ENCODE measurements at regions not wholly inside any gene's neighbourhood (a gene's known extent, or its start where the extent isn't known, plus 50 kb on each side); places are given as distances from the start of the nearest gene placed in this dataset.

GRCh38 chr10:108411894-108412293 is 1247.4 kb upstream of the SORCS1 start:
- H4K20me1 ChIP-seq (ENCODE audit: control insufficient read depth, extremely low read depth, insufficient read depth, low read length), result no peaks in the 10 kb centered on the region
- no peaks in the 10 kb centered on the region for H3K4me1 ChIP-seq (ENCODE audit: control insufficient read depth, extremely low read depth, insufficient read depth, low read length)
- H3K9me3 ChIP-seq (ENCODE audit: control insufficient read depth, insufficient read depth, low read depth, low read length), result no peaks in the 10 kb centered on the region
- no peak overlapping the region for H3K4me3 ChIP-seq (replicated peaks in 1 of 4; ENCODE audit: control extremely low read depth in 1 of 4, insufficient read depth in 1 of 4, low read depth in 3 of 4, low read length in 4 of 4)
- no peaks in the 10 kb centered on the region for H3K79me2 ChIP-seq (ENCODE audit: control insufficient read depth, insufficient read depth, low read length)
- H2AFZ ChIP-seq (ENCODE audit: low read length), result no peak overlapping the region
- no peak overlapping the region for H3K9ac ChIP-seq (ENCODE audit: insufficient read depth, low read length)
- no peak for DNase-seq (ENCODE audit: low read depth in 2 of 2)
- no peak overlapping the region for H3K4me2 ChIP-seq (ENCODE audit: extremely low read depth, insufficient read depth, low read length)
- H3K27me3 ChIP-seq (ENCODE audit: control insufficient read depth, insufficient read depth, low read length), result no peaks in the 10 kb centered on the region
- no peaks in the 10 kb centered on the region for H3K36me3 ChIP-seq (ENCODE audit: control insufficient read depth, insufficient read depth, low read length)
- H3K27ac ChIP-seq (ENCODE audit: insufficient read depth, low read length), result no peak overlapping the region
- TF ChIP-seq EZH2 (IDR thresholded peaks at IDR 0.05; ENCODE audit: low read length, missing control alignments), result no peak

DNA sequence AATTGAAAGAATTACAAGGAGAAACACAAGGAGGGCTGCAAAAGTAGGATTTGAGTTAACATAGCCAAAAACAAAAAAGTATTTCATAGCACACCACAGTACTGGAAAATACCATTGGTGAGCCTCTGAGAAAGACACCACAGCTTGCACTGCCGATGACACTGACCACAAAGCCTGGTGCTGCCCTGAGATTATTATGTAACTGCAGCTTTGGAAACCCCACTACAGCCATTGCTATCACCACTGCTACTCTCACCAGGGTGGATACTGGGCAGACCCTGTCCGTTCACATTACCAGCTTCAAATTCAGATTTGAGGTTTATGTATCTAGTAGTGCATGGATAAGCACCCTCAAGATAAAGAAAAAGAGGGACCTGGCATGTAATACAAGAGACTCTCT is 1246.7 kb upstream of the SORCS1 start:
- no peak for TF ChIP-seq EZH2 (IDR thresholded peaks at IDR 0.05; ENCODE audit: low read length, missing control alignments)
- TF ChIP-seq, protein P1, sequence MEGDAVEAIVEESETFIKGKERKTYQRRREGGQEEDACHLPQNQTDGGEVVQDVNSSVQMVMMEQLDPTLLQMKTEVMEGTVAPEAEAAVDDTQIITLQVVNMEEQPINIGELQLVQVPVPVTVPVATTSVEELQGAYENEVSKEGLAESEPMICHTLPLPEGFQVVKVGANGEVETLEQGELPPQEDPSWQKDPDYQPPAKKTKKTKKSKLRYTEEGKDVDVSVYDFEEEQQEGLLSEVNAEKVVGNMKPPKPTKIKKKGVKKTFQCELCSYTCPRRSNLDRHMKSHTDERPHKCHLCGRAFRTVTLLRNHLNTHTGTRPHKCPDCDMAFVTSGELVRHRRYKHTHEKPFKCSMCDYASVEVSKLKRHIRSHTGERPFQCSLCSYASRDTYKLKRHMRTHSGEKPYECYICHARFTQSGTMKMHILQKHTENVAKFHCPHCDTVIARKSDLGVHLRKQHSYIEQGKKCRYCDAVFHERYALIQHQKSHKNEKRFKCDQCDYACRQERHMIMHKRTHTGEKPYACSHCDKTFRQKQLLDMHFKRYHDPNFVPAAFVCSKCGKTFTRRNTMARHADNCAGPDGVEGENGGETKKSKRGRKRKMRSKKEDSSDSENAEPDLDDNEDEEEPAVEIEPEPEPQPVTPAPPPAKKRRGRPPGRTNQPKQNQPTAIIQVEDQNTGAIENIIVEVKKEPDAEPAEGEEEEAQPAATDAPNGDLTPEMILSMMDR (conservative IDR thresholded peaks at IDR 0.05 in 1 of 2, IDR thresholded peaks at IDR 0.05 in 1 of 2; ENCODE audit: low read depth in 1 of 2, low read length in 2 of 2), result no peak

GRCh38 chr10:108410236-108410635 is 1245.7 kb upstream of the SORCS1 start:
- no peaks in the 10 kb centered on the region for H3K27me3 ChIP-seq (ENCODE audit: control insufficient read depth, insufficient read depth, low read length)
- H3K4me3 ChIP-seq (replicated peaks in 1 of 4; ENCODE audit: control extremely low read depth in 1 of 4, insufficient read depth in 1 of 4, low read depth in 3 of 4, low read length in 4 of 4), result no peak overlapping the region
- no peak overlapping the region for H3K4me2 ChIP-seq (ENCODE audit: extremely low read depth, insufficient read depth, low read length)
- H3K9me3 ChIP-seq (ENCODE audit: control insufficient read depth, insufficient read depth, low read depth, low read length), result no peaks in the 10 kb centered on the region
- no peaks in the 10 kb centered on the region for H4K20me1 ChIP-seq (ENCODE audit: control insufficient read depth, extremely low read depth, insufficient read depth, low read length)
- H3K79me2 ChIP-seq (ENCODE audit: control insufficient read depth, insufficient read depth, low read length), result no peaks in the 10 kb centered on the region
- no peak for DNase-seq (ENCODE audit: low read depth in 2 of 2)
- no peak overlapping the region for H3K27ac ChIP-seq (ENCODE audit: insufficient read depth, low read length)
- no peak overlapping the region for H3K9ac ChIP-seq (ENCODE audit: insufficient read depth, low read length)
- no peak for TF ChIP-seq EZH2 (IDR thresholded peaks at IDR 0.05; ENCODE audit: low read length, missing control alignments)
- TF ChIP-seq, protein P1 (conservative IDR thresholded peaks at IDR 0.05 in 1 of 2, IDR thresholded peaks at IDR 0.05 in 1 of 2; ENCODE audit: low read depth in 1 of 2, low read length in 2 of 2), result no peak
- H3K36me3 ChIP-seq (ENCODE audit: control insufficient read depth, insufficient read depth, low read length), result no peaks in the 10 kb centered on the region
- no peak overlapping the region for H2AFZ ChIP-seq (ENCODE audit: low read length)
- no peaks in the 10 kb centered on the region for H3K4me1 ChIP-seq (ENCODE audit: control insufficient read depth, extremely low read depth, insufficient read depth, low read length)

More for the DNA sequence above, 1246.7 kb upstream of the SORCS1 start:
- Histone ChIP-seq H3K27me3 (ENCODE audit: control insufficient read depth, insufficient read depth, low read length) (no peaks in the 10 kb centered on the region), H3K79me2 (ENCODE audit: control insufficient read depth, insufficient read depth, low read length) (no peaks in the 10 kb centered on the region), H3K4me3 (replicated peaks in 1 of 4; ENCODE audit: control extremely low read depth in 1 of 4, insufficient read depth in 1 of 4, low read depth in 3 of 4, low read length in 4 of 4) (no peak overlapping the region), H3K9me3 (ENCODE audit: control insufficient read depth, insufficient read depth, low read depth, low read length) (no peaks in the 10 kb centered on the region), H3K27ac (ENCODE audit: insufficient read depth, low read length) (no peak overlapping the region), H3K4me1 (ENCODE audit: control insufficient read depth, extremely low read depth, insufficient read depth, low read length) (no peaks in the 10 kb centered on the region), H3K9ac (ENCODE audit: insufficient read depth, low read length) (no peak overlapping the region), H3K4me2 (ENCODE audit: extremely low read depth, insufficient read depth, low read length) (no peak overlapping the region), H2AFZ (ENCODE audit: low read length) (no peak overlapping the region), H3K36me3 (ENCODE audit: control insufficient read depth, insufficient read depth, low read length) (no peaks in the 10 kb centered on the region), H4K20me1 (ENCODE audit: control insufficient read depth, extremely low read depth, insufficient read depth, low read length) (no peaks in the 10 kb centered on the region)
- DNase-seq (ENCODE audit: low read depth in 2 of 2), result no peak

Data from fibroblast of lung (primary cell).